ENCODE measurements at regions not wholly inside any gene's neighbourhood (a gene's known extent, or its start where the extent isn't known, plus 50 kb on each side); places are given as distances from the start of the nearest gene placed in this dataset.
A peak's percentile ranks its signal among the peaks of the same experiment; 100 is the strongest.

DNA sequence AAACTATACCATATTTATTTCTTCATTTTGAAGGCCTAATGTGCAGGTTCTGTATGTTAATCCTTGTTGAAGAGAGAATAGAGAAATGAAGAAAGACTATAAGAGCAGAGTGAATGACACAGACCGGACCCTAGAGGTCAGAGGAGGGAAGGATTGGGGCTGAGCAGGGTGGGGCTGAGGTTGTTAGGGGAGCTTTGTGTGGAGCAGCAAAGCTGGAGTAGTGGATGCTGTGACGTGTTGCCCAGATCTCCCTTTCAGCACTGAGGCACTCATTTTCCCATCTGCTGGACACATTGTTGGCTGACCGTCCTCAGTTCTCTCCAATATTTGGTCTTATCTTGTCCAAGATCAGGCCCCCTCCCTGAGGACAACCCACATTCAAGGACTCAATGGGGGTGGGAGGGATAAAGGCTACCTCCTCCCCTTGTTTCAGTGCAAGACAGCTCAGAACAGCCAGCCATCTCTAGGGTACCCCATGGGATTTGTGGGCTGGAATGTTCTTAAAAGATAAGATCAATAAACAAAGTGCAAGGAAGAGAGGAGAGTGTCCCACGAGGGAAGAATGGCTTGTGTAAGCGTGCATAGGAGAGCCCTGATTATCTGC lies 143.6 kb downstream of the TDRD15 start:
- no peak for TF ChIP-seq CTCF (IDR thresholded peaks at IDR 0.05; ENCODE audit: insufficient read depth in 1 of 2, low read depth in 1 of 2, low read length in 1 of 2, severe bottlenecking in 1 of 2, unreplicated experiment in 1 of 2)
- ChIA-PET CTCF (no interaction called here), POLR2A (no interaction called here)
- Mint-ChIP-seq H3K4me3 (ENCODE audit: unreplicated experiment) (peak overlapping the region; percentile 13), H3K4me1 (ENCODE audit: low read depth, unreplicated experiment) (peaks cover 53% of the 10 kb centered on the region), H3K9me3 (ENCODE audit: unreplicated experiment) (no peaks in the 10 kb centered on the region), H3K27me3 (ENCODE audit: insufficient read depth, unreplicated experiment) (no peaks in the 10 kb centered on the region), H3K27ac (ENCODE audit: unreplicated experiment) (peak overlapping the region; percentile 92), H3K36me3 (ENCODE audit: insufficient read depth, unreplicated experiment) (no peaks in the 10 kb centered on the region)
- DNase-seq = peak; percentile 26 to 51
- peaks cover 53% of the 10 kb centered on the region for H3K4me1 ChIP-seq
- H3K36me3 ChIP-seq (ENCODE audit: control insufficient read depth, insufficient read depth, low read length) = no peaks in the 10 kb centered on the region
- intact Hi-C loops (cut with micrococcal nuclease; ENCODE audit: unreplicated experiment) = loop anchor here (5.0 kb wide), 1 partner anchor 40 kb away; no protein-coding TSS in a partner anchor
- no peaks in the 10 kb centered on the region for H3K27me3 ChIP-seq (replicated peaks; ENCODE audit: control insufficient read depth, insufficient read depth, low read length)
- no peaks in the 10 kb centered on the region for H3K9me3 ChIP-seq
- no TSS peak for BruUV-seq (replicated peaks)
- H3K4me3 ChIP-seq (ENCODE audit: low read depth, low read length) = no peak overlapping the region

DNA sequence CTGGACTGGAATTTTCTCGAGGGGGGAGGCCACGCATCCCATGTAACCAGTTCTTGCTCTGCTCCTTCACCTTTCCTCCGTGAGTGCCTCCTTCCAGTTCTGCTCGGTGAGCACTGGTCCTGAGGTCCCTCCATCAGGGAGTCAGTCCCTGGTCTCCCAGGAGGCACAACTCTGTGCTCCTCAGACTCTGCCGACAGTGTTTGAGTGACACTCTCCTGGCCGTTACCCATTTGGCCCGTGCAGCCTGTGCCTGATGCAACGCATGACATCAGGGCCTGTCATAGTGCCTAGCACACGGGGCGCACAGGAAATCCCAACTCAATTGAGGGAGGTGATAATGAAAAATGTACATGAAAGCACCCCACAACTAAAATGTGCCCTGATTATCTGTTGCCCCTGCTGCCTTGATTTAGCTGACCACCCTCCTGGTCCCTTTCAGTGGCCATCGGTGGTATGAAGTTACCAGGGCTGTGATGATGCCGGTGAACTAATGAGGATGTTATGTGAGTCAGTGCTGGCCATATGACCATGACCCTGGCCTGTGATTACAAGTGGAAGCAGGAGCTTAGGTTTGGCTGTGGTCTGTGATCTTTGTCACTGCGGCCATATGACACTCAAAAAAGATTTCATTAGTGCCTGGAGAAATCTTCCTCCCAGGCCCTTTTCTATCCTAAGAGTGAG lies 144.6 kb downstream of the TDRD15 start:
- intact Hi-C loops (cut with micrococcal nuclease; ENCODE audit: unreplicated experiment) = loop anchor here (2.0 to 5.0 kb wide), 2 partner anchors 41 to 92 kb away; no protein-coding TSS in a partner anchor

GRCh38 chr2:21268878-21269224 lies 145.1 kb downstream of the TDRD15 start:
- intact Hi-C loops (cut with micrococcal nuclease; ENCODE audit: unreplicated experiment) = loop anchor here (2.0 to 5.0 kb wide), 2 partner anchors 42 to 92 kb away; no protein-coding TSS in a partner anchor
- H3K27me3 ChIP-seq (replicated peaks; ENCODE audit: control insufficient read depth, insufficient read depth, low read length) = no peaks in the 10 kb centered on the region
- H3K36me3 Mint-ChIP-seq (ENCODE audit: insufficient read depth, unreplicated experiment) = no peaks in the 10 kb centered on the region
- peaks cover 63% of the 10 kb centered on the region for H3K4me1 Mint-ChIP-seq (ENCODE audit: low read depth, unreplicated experiment)
- POLR2A ChIA-PET = no interaction called here
- CTCF ChIA-PET = interaction anchor here (1.2 to 2.8 kb wide), 2 partner anchors 38 to 127 kb away, joined by 3 to 7 read pairs; no protein-coding TSS in a partner anchor
- no peak for DNase-seq
- peak overlapping the region; percentile 47 for H3K4me3 Mint-ChIP-seq (ENCODE audit: unreplicated experiment)
- H3K27ac Mint-ChIP-seq (ENCODE audit: unreplicated experiment) = peak overlapping the region; percentile 92
- peaks cover 53% of the 10 kb centered on the region for H3K4me1 ChIP-seq
- no peak overlapping the region for H3K4me3 ChIP-seq (ENCODE audit: low read depth, low read length)
- TF ChIP-seq CTCF (IDR thresholded peaks at IDR 0.05; ENCODE audit: insufficient read depth in 1 of 2, low read depth in 1 of 2, low read length in 1 of 2, severe bottlenecking in 1 of 2, unreplicated experiment in 1 of 2) = no peak
- no peaks in the 10 kb centered on the region for H3K9me3 Mint-ChIP-seq (ENCODE audit: unreplicated experiment)
- no peaks in the 10 kb centered on the region for H3K27me3 Mint-ChIP-seq (ENCODE audit: insufficient read depth, unreplicated experiment)
- H3K9me3 ChIP-seq = no peaks in the 10 kb centered on the region
- no peaks in the 10 kb centered on the region for H3K36me3 ChIP-seq (ENCODE audit: control insufficient read depth, insufficient read depth, low read length)
- BruUV-seq (replicated peaks) = no TSS peak

More for the DNA sequence above, 144.6 kb downstream of the TDRD15 start:
- H3K36me3 Mint-ChIP-seq (ENCODE audit: insufficient read depth, unreplicated experiment) = no peaks in the 10 kb centered on the region
- Histone ChIP-seq H3K4me1 (peaks cover 53% of the 10 kb centered on the region), H3K36me3 (ENCODE audit: control insufficient read depth, insufficient read depth, low read length) (no peaks in the 10 kb centered on the region), H3K4me3 (ENCODE audit: low read depth, low read length) (no peak overlapping the region), H3K9me3 (no peaks in the 10 kb centered on the region), H3K27me3 (replicated peaks; ENCODE audit: control insufficient read depth, insufficient read depth, low read length) (no peaks in the 10 kb centered on the region)
- H3K27me3 Mint-ChIP-seq (ENCODE audit: insufficient read depth, unreplicated experiment) = no peaks in the 10 kb centered on the region
- CTCF ChIA-PET = interaction anchor here (1.2 kb wide), 1 partner anchor 127 kb away, joined by 3 read pairs; no protein-coding TSS in a partner anchor
- H3K9me3 Mint-ChIP-seq (ENCODE audit: unreplicated experiment) = no peaks in the 10 kb centered on the region
- DNase-seq = no peak
- peaks cover 59% of the 10 kb centered on the region for H3K4me1 Mint-ChIP-seq (ENCODE audit: low read depth, unreplicated experiment)
- no peak for TF ChIP-seq CTCF (IDR thresholded peaks at IDR 0.05; ENCODE audit: insufficient read depth in 1 of 2, low read depth in 1 of 2, low read length in 1 of 2, severe bottlenecking in 1 of 2, unreplicated experiment in 1 of 2)
- no TSS peak for BruUV-seq (replicated peaks)
- POLR2A ChIA-PET = no interaction called here
- peak overlapping the region; percentile 92 for H3K27ac Mint-ChIP-seq (ENCODE audit: unreplicated experiment)
- H3K4me3 Mint-ChIP-seq (ENCODE audit: unreplicated experiment) = peak overlapping the region; percentile 47

Measured in Caco-2 (cell line).